ENCODE measurements at regions not wholly inside any gene's neighbourhood (a gene's known extent, or its start where the extent isn't known, plus 50 kb on each side); places are given as distances from the start of the nearest gene placed in this dataset.

GRCh38 chr17:59488805-59489204 is 76.6 kb upstream of the DHX40 start:
- H3K27ac Mint-ChIP-seq, result no peak overlapping the region
- no peaks in the 10 kb centered on the region for H3K9me3 ChIP-seq (ENCODE audit: low read length)
- no peaks in the 10 kb centered on the region for H3K4me1 ChIP-seq (ENCODE audit: insufficient read depth, low read length)
- H3K27ac ChIP-seq (ENCODE audit: low read depth, low read length), result no peak overlapping the region
- peaks cover 4 to 6% (median 4%) of the 10 kb centered on the region in 3 donors for H3K4me1 Mint-ChIP-seq
- no peak overlapping the region for H3K4me3 ChIP-seq (ENCODE audit: low read length)
- ChIA-PET POLR2A (no interaction called here), CTCF (no interaction called here)
- no peak overlapping the region for H3K4me3 Mint-ChIP-seq
- no peaks in the 10 kb centered on the region for H3K27me3 ChIP-seq (ENCODE audit: insufficient read depth, low read length, poor library complexity, severe bottlenecking)
- no peaks in the 10 kb centered on the region for H3K36me3 ChIP-seq (ENCODE audit: insufficient read depth, low read length)
- peaks cover 11 to 16% of the 10 kb centered on the region in 2 donors for H3K27me3 Mint-ChIP-seq
- no peak for DNase-seq
- no peaks in the 10 kb centered on the region for H3K9me3 Mint-ChIP-seq
- no peaks in the 10 kb centered on the region for H3K36me3 Mint-ChIP-seq

- Mint-ChIP-seq H3K36me3 (no peaks in the 10 kb centered on the region), H3K27me3 (peaks cover 11 to 17% of the 10 kb centered on the region in 2 donors), H3K4me3 (no peak overlapping the region), H3K4me1 (peaks cover 0 to 3% (median 0%) of the 10 kb centered on the region in 3 donors), H3K27ac (no peak overlapping the region), H3K9me3 (no peaks in the 10 kb centered on the region)
- Histone ChIP-seq H3K27me3 (ENCODE audit: insufficient read depth, low read length, poor library complexity, severe bottlenecking) (no peaks in the 10 kb centered on the region), H3K4me3 (ENCODE audit: low read length) (no peak overlapping the region), H3K9me3 (ENCODE audit: low read length) (no peaks in the 10 kb centered on the region), H3K36me3 (ENCODE audit: insufficient read depth, low read length) (no peaks in the 10 kb centered on the region), H3K4me1 (ENCODE audit: insufficient read depth, low read length) (no peaks in the 10 kb centered on the region), H3K27ac (ENCODE audit: low read depth, low read length) (no peak overlapping the region)
- no peak for DNase-seq
- CTCF ChIA-PET, result no interaction called here
- POLR2A ChIA-PET, result no interaction called here
Observed at GRCh38 chr17:59490216-59490615, 75.2 kb upstream of the DHX40 start.

GRCh38 chr17:59491353-59492090 is 73.9 kb upstream of the DHX40 start:
- Mint-ChIP-seq H3K4me1 (no peaks in the 10 kb centered on the region), H3K4me3 (no peak overlapping the region), H3K9me3 (no peaks in the 10 kb centered on the region), H3K36me3 (no peaks in the 10 kb centered on the region), H3K27ac (no peak overlapping the region), H3K27me3 (peaks cover 11 to 13% of the 10 kb centered on the region in 2 donors)
- Histone ChIP-seq H3K4me1 (ENCODE audit: insufficient read depth, low read length) (no peaks in the 10 kb centered on the region), H3K9me3 (ENCODE audit: low read length) (no peaks in the 10 kb centered on the region), H3K4me3 (ENCODE audit: low read length) (no peak overlapping the region), H3K27ac (ENCODE audit: low read depth, low read length) (no peak overlapping the region), H3K27me3 (ENCODE audit: insufficient read depth, low read length, poor library complexity, severe bottlenecking) (no peaks in the 10 kb centered on the region), H3K36me3 (ENCODE audit: insufficient read depth, low read length) (no peaks in the 10 kb centered on the region)
- POLR2A ChIA-PET, result interaction anchor here (0.6 kb wide), 1 partner anchor 164 kb away, joined by 5 read pairs; no protein-coding TSS in a partner anchor
- DNase-seq, result no peak
- CTCF ChIA-PET, result no interaction called here

GRCh38 chr17:59492091-59492451 is 73.3 kb upstream of the DHX40 start:
- Histone ChIP-seq H3K27me3 (ENCODE audit: insufficient read depth, low read length, poor library complexity, severe bottlenecking) (no peaks in the 10 kb centered on the region), H3K9me3 (ENCODE audit: low read length) (no peaks in the 10 kb centered on the region), H3K36me3 (ENCODE audit: insufficient read depth, low read length) (no peaks in the 10 kb centered on the region), H3K27ac (ENCODE audit: low read depth, low read length) (no peak overlapping the region), H3K4me3 (ENCODE audit: low read length) (no peak overlapping the region), H3K4me1 (ENCODE audit: insufficient read depth, low read length) (no peaks in the 10 kb centered on the region)
- no peak overlapping the region for H3K27ac Mint-ChIP-seq
- CTCF ChIA-PET, result no interaction called here
- no peak overlapping the region for H3K4me3 Mint-ChIP-seq
- DNase-seq, result no peak
- H3K9me3 Mint-ChIP-seq, result no peaks in the 10 kb centered on the region
- POLR2A ChIA-PET, result interaction anchor here (0.6 kb wide), 1 partner anchor 164 kb away, joined by 5 read pairs; no protein-coding TSS in a partner anchor
- H3K36me3 Mint-ChIP-seq, result no peaks in the 10 kb centered on the region
- H3K4me1 Mint-ChIP-seq, result no peaks in the 10 kb centered on the region
- H3K27me3 Mint-ChIP-seq, result peaks cover 11 to 13% of the 10 kb centered on the region in 2 donors

GRCh38 chr17:59493867-59494266 is 71.5 kb upstream of the DHX40 start:
- Histone ChIP-seq H3K36me3 (ENCODE audit: insufficient read depth, low read length) (no peaks in the 10 kb centered on the region), H3K4me3 (ENCODE audit: low read length) (no peak overlapping the region), H3K27ac (ENCODE audit: low read depth, low read length) (no peak overlapping the region), H3K4me1 (ENCODE audit: insufficient read depth, low read length) (no peaks in the 10 kb centered on the region), H3K9me3 (ENCODE audit: low read length) (no peaks in the 10 kb centered on the region), H3K27me3 (ENCODE audit: insufficient read depth, low read length, poor library complexity, severe bottlenecking) (no peaks in the 10 kb centered on the region)
- Mint-ChIP-seq H3K27me3 (peaks cover 6 to 17% of the 10 kb centered on the region in 2 donors), H3K4me3 (no peak overlapping the region), H3K4me1 (no peaks in the 10 kb centered on the region), H3K36me3 (no peaks in the 10 kb centered on the region), H3K27ac (peak overlapping the region in 1 of 8 donors; percentile 61), H3K9me3 (no peaks in the 10 kb centered on the region)
- DNase-seq, result no peak
- CTCF ChIA-PET, result interaction anchor here (1.3 kb wide), 1 partner anchor 28 kb away, joined by 3 read pairs; no protein-coding TSS in a partner anchor
- POLR2A ChIA-PET, result no interaction called here

GRCh38 chr17:59494757-59495368 is 70.5 kb upstream of the DHX40 start:
- no peak overlapping the region for H3K4me3 Mint-ChIP-seq
- H3K27me3 Mint-ChIP-seq, result peaks cover 5 to 15% of the 10 kb centered on the region in 2 donors
- H3K9me3 ChIP-seq (ENCODE audit: low read length), result no peaks in the 10 kb centered on the region
- H3K27me3 ChIP-seq (ENCODE audit: insufficient read depth, low read length, poor library complexity, severe bottlenecking), result peaks cover 4% of the 10 kb centered on the region
- H3K36me3 Mint-ChIP-seq, result no peaks in the 10 kb centered on the region
- DNase-seq, result no peak
- peak overlapping the region in 1 of 8 donors; percentile 9 for H3K27ac Mint-ChIP-seq
- ChIA-PET POLR2A (no interaction called here), CTCF (no interaction called here)
- no peaks in the 10 kb centered on the region for H3K4me1 ChIP-seq (ENCODE audit: insufficient read depth, low read length)
- no peaks in the 10 kb centered on the region for H3K36me3 ChIP-seq (ENCODE audit: insufficient read depth, low read length)
- H3K27ac ChIP-seq (ENCODE audit: low read depth, low read length), result no peak overlapping the region
- no peaks in the 10 kb centered on the region for H3K9me3 Mint-ChIP-seq
- no peak overlapping the region for H3K4me3 ChIP-seq (ENCODE audit: low read length)
- H3K4me1 Mint-ChIP-seq, result no peaks in the 10 kb centered on the region

GRCh38 chr17:59496178-59496577 is 69.2 kb upstream of the DHX40 start:
- Mint-ChIP-seq H3K27ac (no peak overlapping the region), H3K9me3 (no peaks in the 10 kb centered on the region), H3K36me3 (no peaks in the 10 kb centered on the region), H3K4me3 (no peak overlapping the region), H3K27me3 (peaks cover 5 to 15% of the 10 kb centered on the region in 2 donors), H3K4me1 (no peaks in the 10 kb centered on the region)
- H3K4me1 ChIP-seq (ENCODE audit: insufficient read depth, low read length), result no peaks in the 10 kb centered on the region
- DNase-seq, result no peak
- ChIA-PET CTCF (interaction anchor here (1.3 kb wide), 1 partner anchor 25 kb away, joined by 3 read pairs; no protein-coding TSS in a partner anchor), POLR2A (no interaction called here)
- H3K9me3 ChIP-seq (ENCODE audit: low read length), result no peaks in the 10 kb centered on the region
- no peaks in the 10 kb centered on the region for H3K36me3 ChIP-seq (ENCODE audit: insufficient read depth, low read length)
- H3K27ac ChIP-seq (ENCODE audit: low read depth, low read length), result no peak overlapping the region
- peaks cover 4% of the 10 kb centered on the region for H3K27me3 ChIP-seq (ENCODE audit: insufficient read depth, low read length, poor library complexity, severe bottlenecking)
- no peak overlapping the region for H3K4me3 ChIP-seq (ENCODE audit: low read length)

GRCh38 chr17:59498530-59499307 is 66.7 kb upstream of the DHX40 start:
- Mint-ChIP-seq H3K27me3 (peaks cover 0 to 9% of the 10 kb centered on the region in 2 donors), H3K4me1 (no peaks in the 10 kb centered on the region), H3K4me3 (no peak overlapping the region), H3K27ac (no peak overlapping the region), H3K9me3 (no peaks in the 10 kb centered on the region), H3K36me3 (no peaks in the 10 kb centered on the region)
- ChIA-PET CTCF (no interaction called here), POLR2A (no interaction called here)
- Histone ChIP-seq H3K4me1 (ENCODE audit: insufficient read depth, low read length) (no peaks in the 10 kb centered on the region), H3K4me3 (ENCODE audit: low read length) (no peak overlapping the region), H3K27me3 (ENCODE audit: insufficient read depth, low read length, poor library complexity, severe bottlenecking) (peaks cover 4% of the 10 kb centered on the region), H3K27ac (ENCODE audit: low read depth, low read length) (no peak overlapping the region), H3K36me3 (ENCODE audit: insufficient read depth, low read length) (no peaks in the 10 kb centered on the region), H3K9me3 (ENCODE audit: low read length) (no peaks in the 10 kb centered on the region)
- no peak for DNase-seq

Measured in CD8-positive, alpha-beta memory T cell (primary cell).